ENCODE measurements at regions not wholly inside any gene's neighbourhood (a gene's known extent, or its start where the extent isn't known, plus 50 kb on each side); places are given as distances from the start of the nearest gene placed in this dataset.
A peak's percentile ranks its signal among the peaks of the same experiment; 100 is the strongest.

- peak; percentile 9 for DNase-seq (ENCODE audit: low spot score)
These were observed 131.4 kb upstream of the UBASH3B start for GRCh38 chr11:122523846-122524805.

DNA sequence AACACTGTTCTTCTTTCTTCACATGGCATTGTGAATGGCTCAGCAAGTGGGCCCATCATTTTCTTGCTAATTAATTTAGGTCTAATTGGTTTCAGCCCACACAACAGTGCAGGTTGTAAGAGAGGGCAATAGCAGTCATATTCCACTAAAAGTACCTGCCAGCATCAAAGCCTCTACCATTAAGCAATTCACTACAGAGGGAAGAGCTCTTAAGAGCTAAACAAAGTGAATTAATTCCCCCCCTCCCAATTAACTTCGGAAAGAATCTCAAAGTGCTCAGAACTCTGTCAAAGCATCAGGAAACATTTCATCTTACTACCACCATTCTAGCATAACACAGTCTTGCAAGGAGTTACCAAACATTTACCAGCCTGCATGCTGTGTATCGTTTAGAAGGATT is 133.9 kb upstream of the UBASH3B start:
- no peak for DNase-seq (ENCODE audit: low spot score)

- DNase-seq (ENCODE audit: low spot score), result no peak
These were observed 137.8 kb upstream of the UBASH3B start for GRCh38 chr11:122517403-122518379.

DNA sequence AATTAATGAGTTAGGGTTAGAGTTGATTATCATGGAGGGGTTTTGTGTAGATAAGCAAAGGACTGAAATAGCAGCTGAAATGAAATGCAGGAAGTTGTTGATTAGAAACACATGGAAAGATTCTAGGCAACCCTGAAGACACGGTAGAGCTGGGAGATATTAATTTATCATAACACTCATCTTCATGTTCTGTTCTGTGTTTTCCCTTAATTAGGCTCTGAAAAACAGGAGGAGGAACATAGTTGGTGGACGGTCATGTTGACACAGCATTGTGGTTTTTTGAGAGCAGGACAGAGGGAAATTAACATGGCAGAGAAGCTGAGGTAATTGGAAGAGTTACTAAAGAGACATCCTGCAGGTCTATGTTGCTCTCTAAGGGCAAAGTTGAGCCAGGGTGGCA is 138.8 kb upstream of the UBASH3B start:
- no peak for DNase-seq (ENCODE audit: low spot score)

DNA sequence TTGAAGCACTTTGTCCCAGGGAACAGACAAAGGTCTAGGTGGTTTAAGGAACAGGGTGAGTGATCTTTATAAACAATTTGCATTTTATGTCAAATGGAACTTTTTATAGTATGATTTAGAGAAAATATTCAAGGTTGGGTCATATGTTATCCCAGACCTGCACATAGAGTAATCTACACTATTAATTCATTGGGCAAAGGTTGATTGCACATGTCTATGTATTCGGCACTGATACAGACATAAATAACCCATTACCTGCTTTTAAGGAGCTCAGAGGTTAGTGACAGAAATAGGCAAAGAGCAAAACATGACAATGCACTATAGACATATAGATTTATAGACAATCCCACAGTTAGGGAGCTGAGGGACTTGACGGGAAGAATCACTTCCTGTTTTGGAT is 141.5 kb upstream of the UBASH3B start:
- DNase-seq (ENCODE audit: low spot score), result no peak

DNA sequence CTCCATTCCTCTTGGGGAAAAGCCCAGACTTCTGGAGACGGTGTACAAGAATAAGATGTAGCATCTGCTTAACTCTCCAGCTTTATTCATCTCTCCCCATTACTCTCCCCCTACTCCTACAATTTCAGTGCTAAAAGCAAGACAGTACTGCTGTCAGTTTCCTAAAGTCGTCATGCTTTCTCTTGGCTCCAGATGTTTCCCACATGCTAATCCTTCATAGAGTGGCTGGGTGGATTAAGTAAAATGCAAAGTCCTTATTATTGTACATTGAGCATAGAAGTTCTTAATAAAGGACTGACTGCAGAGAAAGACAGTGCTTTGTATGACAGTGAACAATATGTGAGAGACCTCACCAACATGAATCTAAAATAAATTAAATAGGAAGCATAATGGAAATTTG is 142.2 kb upstream of the UBASH3B start:
- DNase-seq (ENCODE audit: low spot score), result no peak

- no peak for DNase-seq (ENCODE audit: low spot score)
These were observed 142.8 kb upstream of the UBASH3B start for GRCh38 chr11:122512688-122513087.

GRCh38 chr11:122509899-122510298 is 145.6 kb upstream of the UBASH3B start:
- no peak for DNase-seq (ENCODE audit: low spot score)

GRCh38 chr11:122509091-122509490 is 146.4 kb upstream of the UBASH3B start:
- DNase-seq (ENCODE audit: low spot score), result no peak

DNA sequence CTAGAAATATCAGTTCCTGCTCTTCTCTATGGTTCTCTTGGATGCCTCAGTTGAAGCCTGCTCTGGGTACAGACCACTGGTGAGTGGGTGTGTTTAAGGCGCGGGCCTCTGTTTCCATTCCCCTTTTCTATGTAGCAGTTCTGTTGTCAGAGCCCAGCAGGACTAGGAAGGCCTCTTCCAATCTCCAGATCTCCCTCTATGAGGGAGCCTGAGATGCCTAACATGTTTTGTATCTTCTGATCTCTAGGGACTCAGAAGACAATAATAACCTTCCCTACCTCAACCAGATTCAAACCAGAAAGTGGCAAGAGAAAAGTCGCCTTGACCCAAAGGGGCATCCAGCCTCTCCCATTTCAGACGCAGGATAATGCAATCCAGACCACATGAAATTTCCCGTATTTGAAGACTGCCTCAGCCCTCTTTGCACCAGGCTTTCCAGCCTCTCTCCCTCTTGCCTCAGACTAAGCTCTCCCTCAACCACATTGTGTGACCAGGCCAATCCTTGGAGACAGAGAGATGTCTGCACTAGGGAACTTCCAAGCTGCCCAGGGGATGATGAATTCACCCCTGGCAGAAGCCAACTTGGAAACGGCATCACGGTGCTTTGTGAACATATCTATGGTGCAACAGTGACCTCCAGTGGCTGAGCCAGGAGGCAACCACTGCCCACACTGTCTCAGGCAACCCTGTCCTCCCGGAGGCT is 150.1 kb upstream of the UBASH3B start:
- DNase-seq (ENCODE audit: low spot score), result peak; percentile 88

DNA sequence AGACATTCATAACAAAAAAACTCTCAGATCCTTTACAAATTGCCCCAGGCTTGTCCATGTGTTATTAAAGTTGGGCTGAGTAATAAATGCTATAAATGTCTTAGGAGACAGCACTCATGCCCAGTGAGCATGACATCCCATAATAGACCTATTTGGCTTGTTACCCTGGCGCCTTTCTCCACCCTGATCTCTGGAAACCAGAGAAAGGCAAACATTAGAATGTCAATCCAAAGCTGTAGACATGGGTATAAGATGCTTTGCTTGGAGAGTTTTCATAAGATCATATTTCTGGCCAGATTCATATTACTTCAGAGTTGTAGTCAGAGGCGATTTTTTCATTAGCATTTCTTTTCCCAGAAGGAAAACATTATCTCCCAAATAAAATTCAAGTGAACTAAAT is 161.3 kb upstream of the UBASH3B start:
- DNase-seq (ENCODE audit: low spot score), result no peak

GRCh38 chr11:122491509-122491908 is 164.0 kb upstream of the UBASH3B start:
- DNase-seq (ENCODE audit: low spot score), result no peak

DNA sequence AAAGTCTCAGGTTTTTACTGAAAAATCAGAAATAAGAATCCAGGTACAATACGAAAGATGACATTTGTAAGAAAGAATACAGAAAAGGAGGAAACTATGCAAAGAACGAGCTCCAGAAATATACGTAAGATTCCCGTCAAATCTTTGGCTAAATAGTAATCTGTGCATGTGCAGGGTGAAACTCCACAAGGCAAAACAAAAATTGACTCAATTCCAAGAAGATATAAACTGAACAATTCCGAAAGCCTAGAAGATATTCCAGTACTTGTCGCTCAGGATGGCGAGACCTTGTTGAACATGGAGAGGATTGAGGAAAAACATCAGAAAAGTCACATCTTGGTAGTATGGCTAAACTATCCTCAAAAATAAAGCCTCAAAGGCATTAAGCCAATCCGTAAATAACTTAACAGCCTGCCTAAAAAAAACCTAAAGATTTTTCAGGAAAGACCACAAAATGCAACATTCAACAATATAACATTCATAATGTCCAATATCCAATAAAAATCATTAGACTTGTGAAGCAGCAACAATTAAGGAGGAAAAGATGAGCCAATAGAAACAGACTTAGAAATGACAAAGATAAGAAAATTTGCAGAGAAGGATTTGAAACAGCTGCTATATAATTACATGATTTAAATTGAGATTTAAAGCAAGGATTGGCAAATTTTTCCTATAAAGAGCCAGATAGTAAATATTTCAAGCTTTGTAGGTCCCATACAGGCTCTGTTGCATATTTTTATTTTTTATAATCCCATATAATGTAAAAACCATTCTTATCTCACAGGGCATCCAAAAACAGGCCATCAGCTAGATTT is 166.4 kb upstream of the UBASH3B start:
- DNase-seq (ENCODE audit: low spot score), result no peak

- no peak for DNase-seq (ENCODE audit: low spot score)
These were observed 167.9 kb upstream of the UBASH3B start for GRCh38 chr11:122487669-122488068.

GRCh38 chr11:122486793-122487495 is 168.6 kb upstream of the UBASH3B start:
- DNase-seq (ENCODE audit: low spot score), result no peak

DNA sequence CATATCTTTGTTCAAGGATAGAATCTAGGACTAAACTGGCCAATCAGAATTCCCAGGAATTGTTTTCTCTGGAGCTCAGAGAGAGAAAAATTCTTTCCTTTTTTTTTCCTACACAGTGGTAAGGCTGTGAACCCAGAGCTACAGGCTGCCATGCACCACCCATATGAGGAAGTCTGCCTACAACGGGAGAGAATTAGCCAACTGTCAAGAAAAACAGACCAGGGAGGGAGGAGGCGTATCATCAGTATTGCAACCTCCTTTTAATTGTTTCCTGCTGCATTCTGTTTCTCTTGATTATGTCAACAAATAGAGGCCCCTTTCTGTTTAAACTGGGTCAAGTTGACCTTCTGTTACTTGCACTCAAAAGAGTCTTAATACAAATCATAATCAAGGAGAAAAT is 176.5 kb upstream of the UBASH3B start:
- no peak for DNase-seq (ENCODE audit: low spot score)

- no peak for DNase-seq (ENCODE audit: low spot score)
These were observed 186.6 kb upstream of the UBASH3B start for GRCh38 chr11:122468965-122469364.

- no peak for DNase-seq (ENCODE audit: low spot score)
These were observed 192.0 kb upstream of the UBASH3B start for GRCh38 chr11:122463530-122463929.

DNA sequence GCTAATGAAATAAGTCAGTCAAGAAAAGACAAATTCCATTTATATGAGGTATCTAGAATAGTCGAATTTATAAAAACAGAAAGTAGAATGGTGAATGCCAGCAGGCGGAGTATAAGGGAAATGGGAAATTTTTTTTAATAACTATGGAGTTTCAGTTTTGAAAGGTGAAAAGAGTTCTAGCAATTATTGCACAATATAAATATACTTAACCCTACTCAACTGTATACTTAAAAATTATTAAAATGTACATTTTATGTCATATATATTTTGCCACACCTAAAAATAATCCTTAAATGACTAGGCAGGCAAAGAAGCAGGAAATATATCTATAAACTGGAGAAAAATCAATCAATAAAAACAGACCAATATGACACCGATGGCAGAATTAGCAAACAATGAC is 196.5 kb upstream of the UBASH3B start:
- no peak for DNase-seq (ENCODE audit: low spot score)

- no peak for DNase-seq (ENCODE audit: low spot score)
These were observed 201.9 kb upstream of the UBASH3B start for GRCh38 chr11:122453586-122453985.

- DNase-seq (ENCODE audit: low spot score), result no peak
These were observed 203.6 kb upstream of the UBASH3B start for GRCh38 chr11:122451911-122452310.
